Stimulated activated memory B cell treated with anti-CD40 and anti-IgM and Interleukin-4, amounts not matched to agents 10 μg/mL and 1 μg/mL and 100 μg/mL, for 72 hours (primary cell): ENCODE measurements at regions not wholly inside any gene's neighbourhood (a gene's known extent, or its start where the extent isn't known, plus 50 kb on each side); places are given as distances from the start of the nearest gene placed in this dataset.

Experiments used
- ATAC-seq: fragments of 150-1000 bp; cut with Tn5 transposase; 2 replicates; pipeline ENCODE4 v1.10.0; 2021
- H3K27ac Mint-ChIP-seq: one replicate; pipeline ENCODE4 v1.8.0; 2022; ENCODE audit warnings: mild to moderate bottlenecking, mixed read lengths
- H3K27me3 Mint-ChIP-seq: one replicate; pipeline ENCODE4 v1.8.0; 2022; ENCODE audit warnings: mixed read lengths
- H3K36me3 Mint-ChIP-seq: one replicate; pipeline ENCODE4 v1.8.0; 2022; ENCODE audit warnings: mixed read lengths
- H3K4me1 Mint-ChIP-seq: one replicate; pipeline ENCODE4 v1.8.0; 2022; ENCODE audit warnings: mixed read lengths
- H3K4me3 Mint-ChIP-seq: one replicate; pipeline ENCODE4 v1.8.0; 2022; ENCODE audit warnings: mild to moderate bottlenecking, moderate library complexity, mixed read lengths
- H3K9me3 Mint-ChIP-seq: one replicate; pipeline ENCODE4 v1.8.0; 2022; ENCODE audit warnings: mixed read lengths

DNA sequence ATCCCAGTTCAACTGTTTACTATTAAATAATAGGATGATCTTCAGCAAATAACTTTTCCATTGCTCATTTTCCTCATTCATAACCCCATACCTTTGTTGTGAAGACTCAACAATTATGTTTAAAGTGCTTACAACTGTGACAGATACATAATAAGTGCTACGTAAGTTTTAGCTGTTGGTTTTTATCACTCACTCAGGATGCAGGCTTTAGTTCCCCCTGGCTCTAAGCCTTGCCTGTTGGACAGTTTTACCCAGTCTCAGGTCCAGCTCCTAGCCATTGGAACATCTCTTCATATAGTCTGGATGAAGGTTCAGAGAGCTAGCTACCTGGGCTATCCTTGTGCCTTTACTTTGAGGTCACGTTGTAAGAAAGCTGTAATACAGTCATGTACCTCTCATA is 353.2 kb downstream of the CRPPA start:
- Mint-ChIP-seq H3K9me3 (no peaks in the 10 kb centered on the region), H3K36me3 (no peaks in the 10 kb centered on the region)

DNA sequence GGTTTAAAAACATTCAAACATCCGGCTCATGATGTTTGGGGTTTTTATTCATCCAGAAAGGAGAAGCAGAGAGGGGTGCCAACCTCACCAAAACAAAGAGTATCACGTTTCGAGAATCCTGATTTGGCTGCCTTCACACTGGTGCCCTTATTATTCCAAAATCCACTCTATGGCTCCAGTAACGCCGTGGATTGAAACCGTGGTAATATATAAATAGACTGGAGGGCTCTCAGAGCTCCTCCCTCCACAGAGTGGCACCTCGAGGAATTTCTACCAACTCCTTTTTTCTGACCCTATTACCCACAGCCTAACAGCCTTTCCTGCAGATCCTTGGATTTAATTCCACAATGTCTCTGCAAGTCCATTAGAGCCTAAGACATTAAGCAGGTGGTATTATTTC is 353.6 kb downstream of the CRPPA start:
- H3K27me3 Mint-ChIP-seq, result no peaks in the 10 kb centered on the region
- no peaks in the 10 kb centered on the region for H3K36me3 Mint-ChIP-seq
- H3K9me3 Mint-ChIP-seq, result no peaks in the 10 kb centered on the region
- H3K4me1 Mint-ChIP-seq, result no peaks in the 10 kb centered on the region
- no peak overlapping the region for H3K4me3 Mint-ChIP-seq
- no peak for ATAC-seq
- no peak overlapping the region for H3K27ac Mint-ChIP-seq

More for the DNA sequence above, 353.2 kb downstream of the CRPPA start:
- Mint-ChIP-seq H3K4me3 (no peak overlapping the region), H3K27me3 (no peaks in the 10 kb centered on the region), H3K27ac (no peak overlapping the region), H3K4me1 (no peaks in the 10 kb centered on the region)
- peak; percentile 34 for ATAC-seq

DNA sequence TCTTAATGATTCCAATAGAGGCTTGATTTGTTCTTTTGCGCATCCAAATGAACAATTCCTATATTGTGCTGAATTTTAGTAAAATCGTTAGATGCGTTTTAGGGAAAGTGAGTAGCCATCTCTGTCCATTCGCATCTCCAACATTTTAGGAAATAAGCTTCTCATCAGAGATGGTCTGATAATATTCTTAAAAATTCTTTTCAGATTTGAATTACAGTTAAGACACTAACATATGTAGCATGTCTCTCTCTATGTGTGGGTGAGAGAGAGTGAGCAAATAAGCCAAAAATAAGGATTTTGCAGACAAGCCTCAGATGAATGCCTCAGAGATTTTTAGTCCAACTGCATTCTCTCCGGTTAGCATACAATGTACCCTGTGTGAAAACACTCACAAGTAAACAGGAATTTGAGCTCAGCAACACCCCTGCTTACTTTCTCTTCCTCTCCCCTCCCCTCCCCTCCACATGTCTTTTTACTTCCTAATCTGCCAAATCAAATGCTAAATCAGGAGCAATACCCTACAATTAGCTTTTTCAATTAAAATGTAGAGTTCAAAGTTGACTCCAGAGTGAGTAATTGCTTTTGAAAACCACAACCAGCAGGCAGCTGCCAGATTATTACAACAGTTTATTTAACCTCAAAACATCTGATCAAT is 354.4 kb downstream of the CRPPA start:
- H3K36me3 Mint-ChIP-seq, result no peaks in the 10 kb centered on the region
- H3K4me1 Mint-ChIP-seq, result no peaks in the 10 kb centered on the region
- no peak overlapping the region for H3K27ac Mint-ChIP-seq
- H3K9me3 Mint-ChIP-seq, result no peaks in the 10 kb centered on the region
- H3K27me3 Mint-ChIP-seq, result no peaks in the 10 kb centered on the region
- H3K4me3 Mint-ChIP-seq, result no peak overlapping the region
- no peak for ATAC-seq

DNA sequence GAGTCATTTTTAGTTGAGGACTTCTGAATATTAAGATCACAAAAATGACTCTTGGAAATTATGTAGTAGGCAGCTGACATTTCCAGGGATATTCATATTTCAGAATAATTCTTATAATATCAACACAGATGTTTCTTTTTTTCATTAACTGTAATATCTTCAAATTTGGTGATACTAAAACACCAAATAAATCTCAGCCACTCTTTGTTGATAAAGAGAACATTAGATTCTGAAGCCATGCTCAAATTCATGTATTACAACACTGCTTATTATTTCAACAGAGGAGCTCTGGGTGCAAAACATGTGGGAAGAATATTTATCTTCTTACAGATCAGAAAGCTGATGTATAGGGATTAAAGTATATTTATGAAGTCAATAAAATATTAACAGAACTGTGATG is 355.4 kb downstream of the CRPPA start:
- H3K4me3 Mint-ChIP-seq, result no peak overlapping the region
- H3K36me3 Mint-ChIP-seq, result no peaks in the 10 kb centered on the region
- no peak overlapping the region for H3K27ac Mint-ChIP-seq
- no peaks in the 10 kb centered on the region for H3K9me3 Mint-ChIP-seq
- no peak for ATAC-seq
- H3K4me1 Mint-ChIP-seq, result no peaks in the 10 kb centered on the region
- no peaks in the 10 kb centered on the region for H3K27me3 Mint-ChIP-seq

DNA sequence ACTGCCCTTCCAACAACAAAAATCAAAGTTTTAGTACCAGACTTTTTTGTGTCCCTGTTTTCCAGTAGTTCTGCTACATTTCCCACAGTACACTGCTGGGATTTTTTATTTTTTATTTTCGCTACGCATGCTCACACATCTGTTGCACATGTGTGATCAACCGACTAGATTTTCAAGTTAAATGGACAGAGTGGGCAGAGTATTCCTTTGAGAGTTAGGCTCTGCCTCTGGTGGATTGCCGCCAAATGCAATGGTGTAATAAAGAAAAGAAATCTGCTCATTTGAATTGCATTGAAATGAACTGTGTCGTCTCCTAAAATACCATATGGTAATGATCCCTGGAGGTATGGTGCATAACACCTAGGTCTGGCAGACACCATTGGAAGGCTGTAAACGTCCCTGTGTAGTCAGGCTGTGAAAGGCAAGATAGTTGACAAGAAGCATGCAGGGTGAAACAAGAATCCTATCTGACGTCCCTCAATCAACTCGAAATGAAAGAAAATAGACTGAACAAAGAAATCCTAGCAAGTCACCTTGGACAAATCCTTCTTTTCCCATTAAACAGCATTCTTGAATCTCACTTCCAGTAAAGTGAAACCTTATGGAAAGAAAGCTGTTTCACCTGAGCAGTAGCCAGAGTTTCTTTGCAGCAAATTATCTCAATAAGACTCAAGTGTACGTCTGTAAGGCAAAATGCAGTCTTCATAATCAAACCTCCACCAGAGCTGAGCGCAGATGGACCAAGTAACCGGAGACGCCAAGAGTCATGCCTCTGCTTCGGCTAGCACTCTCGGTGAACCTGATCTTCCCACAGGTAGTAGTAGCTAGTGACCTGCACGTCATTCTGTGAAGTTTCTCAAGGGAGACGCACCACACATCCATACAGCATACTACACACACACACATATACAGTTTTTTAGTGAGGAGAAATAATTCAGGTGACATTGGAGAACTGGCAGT is 357.3 kb downstream of the CRPPA start:
- no peaks in the 10 kb centered on the region for H3K27me3 Mint-ChIP-seq
- no peaks in the 10 kb centered on the region for H3K9me3 Mint-ChIP-seq
- no peak overlapping the region for H3K27ac Mint-ChIP-seq
- ATAC-seq, result no peak
- H3K4me3 Mint-ChIP-seq, result no peak overlapping the region
- H3K36me3 Mint-ChIP-seq, result no peaks in the 10 kb centered on the region
- no peaks in the 10 kb centered on the region for H3K4me1 Mint-ChIP-seq

DNA sequence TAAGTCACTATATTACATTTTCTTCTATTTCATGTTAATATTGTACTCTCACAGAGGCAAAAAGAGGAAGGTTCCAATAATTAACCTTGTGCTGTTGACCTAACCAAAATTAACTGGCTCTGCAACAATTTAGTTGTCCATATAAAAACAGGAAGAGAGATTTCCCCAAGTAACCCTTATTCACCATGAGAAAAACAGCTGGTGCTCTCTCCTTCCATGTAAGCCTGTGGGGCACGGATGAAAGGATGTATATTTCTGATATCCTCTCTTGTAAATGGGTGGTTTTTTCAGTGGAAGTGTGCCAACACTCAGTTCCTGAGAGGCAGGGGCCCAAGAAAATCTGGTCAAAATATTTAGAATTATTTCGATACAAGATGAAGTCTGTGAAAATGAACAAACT is 358.1 kb downstream of the CRPPA start:
- H3K27me3 Mint-ChIP-seq, result no peaks in the 10 kb centered on the region
- H3K27ac Mint-ChIP-seq, result no peak overlapping the region
- no peak for ATAC-seq
- no peaks in the 10 kb centered on the region for H3K36me3 Mint-ChIP-seq
- no peaks in the 10 kb centered on the region for H3K9me3 Mint-ChIP-seq
- H3K4me3 Mint-ChIP-seq, result no peak overlapping the region
- no peaks in the 10 kb centered on the region for H3K4me1 Mint-ChIP-seq

DNA sequence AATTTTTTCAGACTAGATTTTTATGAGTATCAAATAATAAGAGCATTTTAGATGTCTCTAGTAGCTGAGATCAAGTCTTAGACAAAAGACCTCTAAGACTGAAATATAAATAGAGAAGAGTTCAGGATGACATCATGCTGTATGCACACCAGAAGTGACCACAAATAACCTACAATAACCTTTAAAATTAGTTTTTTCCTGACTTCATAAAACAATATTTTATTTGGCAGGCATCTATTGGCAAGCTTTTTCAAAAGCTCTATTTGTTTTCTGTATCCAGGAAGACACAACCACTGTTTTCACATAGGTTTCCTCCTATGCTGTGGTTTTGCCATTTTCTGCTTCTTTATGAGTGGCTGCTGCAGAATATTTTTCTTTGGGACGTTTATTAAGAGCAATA is 359.1 kb downstream of the CRPPA start:
- no peak for ATAC-seq
- Mint-ChIP-seq H3K27ac (no peak overlapping the region), H3K4me3 (no peak overlapping the region)

DNA sequence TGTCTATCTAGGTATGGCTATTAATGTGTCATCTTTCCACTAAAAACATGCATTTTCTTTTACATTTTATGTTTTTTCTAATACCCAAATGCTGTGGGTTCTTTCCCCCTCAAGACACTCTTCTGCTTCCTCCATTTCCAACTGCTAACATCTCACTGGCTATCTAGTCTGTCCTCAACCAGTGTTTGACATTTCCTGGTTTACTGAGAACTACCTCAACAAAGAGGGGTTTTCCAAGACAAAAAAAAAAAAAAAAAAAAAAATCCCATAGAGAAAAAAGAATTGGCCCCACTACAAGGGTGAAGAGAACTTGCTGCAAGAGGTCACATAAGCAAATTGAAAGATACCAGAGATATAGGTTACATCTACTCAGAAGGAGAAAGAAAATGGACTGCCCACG is 359.7 kb downstream of the CRPPA start:
- no peaks in the 10 kb centered on the region for H3K4me1 Mint-ChIP-seq
- ATAC-seq, result no peak
- no peak overlapping the region for H3K27ac Mint-ChIP-seq
- H3K27me3 Mint-ChIP-seq, result no peaks in the 10 kb centered on the region
- no peaks in the 10 kb centered on the region for H3K36me3 Mint-ChIP-seq
- H3K9me3 Mint-ChIP-seq, result no peaks in the 10 kb centered on the region
- no peak overlapping the region for H3K4me3 Mint-ChIP-seq

More for the DNA sequence above, 359.1 kb downstream of the CRPPA start:
- no peaks in the 10 kb centered on the region for H3K4me1 Mint-ChIP-seq
- H3K9me3 Mint-ChIP-seq, result no peaks in the 10 kb centered on the region
- no peaks in the 10 kb centered on the region for H3K36me3 Mint-ChIP-seq
- H3K27me3 Mint-ChIP-seq, result no peaks in the 10 kb centered on the region

DNA sequence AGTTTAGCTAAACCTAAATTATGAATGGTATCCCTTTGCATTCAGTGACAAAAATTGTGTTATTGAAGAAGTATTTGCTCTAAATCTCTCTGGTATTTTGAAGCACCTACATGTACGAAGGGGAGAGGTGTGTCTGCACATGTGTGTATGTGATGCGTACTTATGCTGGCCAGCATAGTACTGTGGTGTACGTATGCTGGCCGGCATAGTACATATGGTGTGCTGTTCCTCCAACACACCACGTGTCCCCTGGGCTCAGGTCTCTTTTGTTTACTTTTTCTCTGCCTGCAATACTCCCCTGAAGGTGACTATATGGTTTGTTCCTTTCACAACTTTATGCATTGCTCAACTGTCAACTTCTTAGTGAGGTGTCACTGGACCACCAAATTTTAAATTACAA is 360.3 kb downstream of the CRPPA start:
- Mint-ChIP-seq H3K27ac (no peak overlapping the region), H3K9me3 (no peaks in the 10 kb centered on the region), H3K27me3 (no peaks in the 10 kb centered on the region), H3K36me3 (no peaks in the 10 kb centered on the region), H3K4me1 (no peaks in the 10 kb centered on the region), H3K4me3 (no peak overlapping the region)
- ATAC-seq, result no peak

DNA sequence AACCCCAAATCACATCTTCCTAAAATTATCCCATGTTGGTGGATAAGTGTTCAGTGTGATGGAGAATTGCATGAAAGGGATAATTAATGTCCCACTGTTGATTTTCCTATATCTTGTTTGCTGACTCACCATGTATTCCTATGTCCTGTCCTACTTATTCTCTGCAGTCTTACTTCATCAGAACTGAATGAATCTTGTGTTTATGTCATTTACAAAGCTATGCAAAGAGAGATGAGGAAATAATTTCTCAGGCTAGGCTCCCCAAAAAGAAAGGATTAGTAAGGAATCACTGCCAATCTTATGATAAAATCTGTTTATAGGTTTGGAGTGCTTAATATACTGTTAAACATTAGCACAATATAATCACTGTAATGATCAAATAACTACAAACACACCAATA is 360.8 kb downstream of the CRPPA start:
- Mint-ChIP-seq H3K9me3 (no peaks in the 10 kb centered on the region), H3K36me3 (no peaks in the 10 kb centered on the region), H3K27me3 (no peaks in the 10 kb centered on the region), H3K27ac (no peak overlapping the region), H3K4me1 (no peaks in the 10 kb centered on the region), H3K4me3 (no peak overlapping the region)
- ATAC-seq, result no peak

DNA sequence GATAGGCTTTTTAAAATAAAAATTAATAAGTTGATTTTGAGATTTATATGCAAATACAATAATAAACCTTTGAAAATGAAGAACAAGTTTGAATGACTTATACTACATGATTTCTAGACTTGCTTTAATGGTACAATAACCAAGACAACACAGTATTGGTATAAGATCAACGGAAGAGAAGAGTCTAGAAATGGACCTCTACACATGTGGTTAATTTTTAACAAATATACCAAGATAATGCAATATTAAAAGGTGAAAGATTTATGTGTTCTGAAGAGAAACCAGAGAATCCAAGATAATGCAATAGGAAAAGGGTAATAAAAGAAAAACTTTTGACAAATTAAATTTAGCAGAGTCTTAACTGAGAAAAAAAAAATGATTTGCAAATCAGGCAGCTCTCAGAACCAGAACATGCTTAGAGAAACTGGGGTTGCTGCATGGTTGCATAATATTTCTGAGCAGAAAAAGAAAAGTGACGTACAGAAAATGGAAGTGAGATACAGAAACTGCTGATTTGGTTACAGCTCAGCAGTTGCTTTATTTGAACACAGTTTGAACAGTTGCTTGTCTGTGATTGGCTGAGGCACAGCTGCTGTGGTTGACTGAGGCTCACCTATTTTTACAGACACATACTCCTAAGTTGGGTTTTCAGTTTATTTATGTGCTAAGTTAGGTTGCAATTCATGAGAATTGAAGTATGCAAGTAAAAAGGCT is 365.9 kb downstream of the CRPPA start:
- no peaks in the 10 kb centered on the region for H3K9me3 Mint-ChIP-seq
- no peak overlapping the region for H3K27ac Mint-ChIP-seq
- H3K27me3 Mint-ChIP-seq, result no peaks in the 10 kb centered on the region
- no peak overlapping the region for H3K4me3 Mint-ChIP-seq
- H3K36me3 Mint-ChIP-seq, result no peaks in the 10 kb centered on the region
- H3K4me1 Mint-ChIP-seq, result no peaks in the 10 kb centered on the region
- no peak for ATAC-seq

DNA sequence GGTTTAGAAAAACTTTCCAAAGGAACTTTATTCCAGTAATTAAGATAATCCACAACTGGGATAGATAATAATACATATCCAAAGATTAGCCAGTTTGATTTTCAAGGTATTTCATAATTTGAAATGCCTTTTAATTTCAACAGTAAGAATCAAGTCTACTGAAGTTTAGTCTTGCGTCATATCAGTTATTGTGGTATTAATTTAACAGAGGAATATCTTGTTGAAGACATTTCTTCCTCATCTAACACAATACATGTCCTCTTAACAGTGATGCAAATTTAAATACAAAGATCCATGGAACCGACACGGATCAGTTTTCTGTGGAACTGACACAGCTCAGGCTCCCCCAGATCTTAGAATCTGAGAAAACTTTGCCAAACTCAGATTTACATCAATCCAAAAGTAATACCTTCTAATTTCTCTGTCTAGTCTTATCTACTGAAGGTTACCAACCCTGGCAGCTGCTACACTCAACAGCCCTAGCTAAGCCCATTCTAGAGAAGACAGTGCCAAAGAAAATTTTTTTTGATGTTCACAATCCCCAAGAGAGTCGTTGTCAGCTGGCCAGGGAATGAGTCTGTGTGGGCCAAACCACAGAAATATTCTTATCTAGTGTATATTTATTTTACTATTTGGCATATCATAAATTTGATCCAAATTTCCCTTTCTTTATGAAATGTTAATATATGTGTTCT is 365.2 kb upstream of the MEOX2 start:
- H3K9me3 Mint-ChIP-seq, result no peaks in the 10 kb centered on the region
- H3K27ac Mint-ChIP-seq, result no peak overlapping the region
- no peak for ATAC-seq
- H3K27me3 Mint-ChIP-seq, result no peaks in the 10 kb centered on the region
- no peak overlapping the region for H3K4me3 Mint-ChIP-seq
- H3K36me3 Mint-ChIP-seq, result no peaks in the 10 kb centered on the region
- no peaks in the 10 kb centered on the region for H3K4me1 Mint-ChIP-seq

DNA sequence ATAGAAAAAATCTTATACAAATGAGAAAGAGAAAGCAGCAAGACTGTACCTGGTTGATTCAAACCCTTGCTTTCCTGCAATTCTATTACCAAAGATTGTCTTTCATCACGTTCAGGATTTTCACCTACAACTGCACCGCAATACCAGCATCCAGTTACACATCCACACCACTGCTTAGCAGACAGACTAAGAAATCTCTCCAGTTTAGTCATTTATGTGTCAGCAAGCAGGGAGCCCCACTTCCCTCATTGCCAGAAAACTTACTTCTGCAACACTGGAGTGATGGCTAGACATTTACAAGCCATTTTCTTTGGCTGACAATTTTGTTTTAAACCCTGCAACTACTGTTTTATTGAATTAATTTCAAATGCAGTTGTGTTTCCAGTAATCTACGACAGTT is 359.6 kb upstream of the MEOX2 start:
- Mint-ChIP-seq H3K36me3 (no peaks in the 10 kb centered on the region), H3K27me3 (no peaks in the 10 kb centered on the region), H3K9me3 (no peaks in the 10 kb centered on the region), H3K4me1 (no peaks in the 10 kb centered on the region), H3K27ac (no peak overlapping the region), H3K4me3 (no peak overlapping the region)
- no peak for ATAC-seq

DNA sequence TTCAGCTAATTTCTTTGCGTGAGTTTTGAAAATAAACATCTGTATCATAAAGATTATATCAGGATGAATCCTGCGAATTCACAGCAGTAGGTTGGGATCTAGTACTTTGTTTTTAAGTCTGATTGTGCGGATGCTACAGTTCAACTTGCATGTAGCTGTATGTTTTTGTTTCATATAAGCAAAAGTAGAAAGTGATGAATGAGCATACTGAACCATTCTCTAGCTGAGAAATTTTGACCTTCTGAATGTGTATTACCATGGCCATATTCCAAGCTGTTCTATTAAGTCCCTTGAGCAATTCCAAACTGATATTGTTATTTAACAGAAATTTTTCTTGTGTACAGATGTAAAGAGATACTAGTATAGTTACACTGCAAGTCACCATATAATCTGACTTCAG is 358.8 kb upstream of the MEOX2 start:
- Mint-ChIP-seq H3K4me3 (no peak overlapping the region), H3K27ac (no peak overlapping the region), H3K27me3 (no peaks in the 10 kb centered on the region), H3K9me3 (no peaks in the 10 kb centered on the region), H3K36me3 (no peaks in the 10 kb centered on the region), H3K4me1 (no peaks in the 10 kb centered on the region)
- no peak for ATAC-seq

DNA sequence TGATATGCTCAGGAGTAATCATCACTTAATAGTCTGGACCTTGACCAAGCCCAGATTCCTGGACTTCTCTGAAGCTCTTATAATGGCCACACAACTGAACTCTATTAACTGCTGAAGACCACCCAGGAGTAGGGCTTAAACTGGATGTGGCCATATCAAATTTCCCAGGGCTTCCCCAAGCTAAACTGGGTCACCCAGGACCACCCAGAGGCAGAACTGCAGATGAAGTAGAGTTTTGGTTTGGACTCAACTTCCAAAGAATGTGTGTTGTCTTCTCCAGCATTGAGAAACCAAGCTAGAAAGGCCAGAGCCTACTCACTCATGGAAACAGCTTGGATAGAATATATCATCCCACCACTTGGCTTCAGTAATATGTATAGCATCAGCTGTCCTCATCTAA is 358.2 kb upstream of the MEOX2 start:
- Mint-ChIP-seq H3K9me3 (no peaks in the 10 kb centered on the region), H3K4me1 (no peaks in the 10 kb centered on the region), H3K4me3 (no peak overlapping the region), H3K36me3 (no peaks in the 10 kb centered on the region), H3K27ac (no peak overlapping the region), H3K27me3 (no peaks in the 10 kb centered on the region)
- no peak for ATAC-seq
